ENCODE measurements at regions not wholly inside any gene's neighbourhood (a gene's known extent, or its start where the extent isn't known, plus 50 kb on each side); places are given as distances from the start of the nearest gene placed in this dataset.

GRCh38 chr4:13920901-13921300 is 293.4 kb upstream of the BOD1L1 start (continued):
- TF ChIP-seq TEAD4 (IDR thresholded peaks at IDR 0.05; ENCODE audit: borderline replicate concordance, insufficient read depth) (peak; percentile 84), POLR2AphosphoS5 (IDR thresholded peaks at IDR 0.05; ENCODE audit: low read depth, low read length) (peak; percentile 75; the same call in 1 of the 2 replicates), RAD21 (IDR thresholded peaks at IDR 0.05; ENCODE audit: low read length) (no peak), SIN3A (IDR thresholded peaks at IDR 0.05; ENCODE audit: borderline replicate concordance, low read depth, low read length) (peak; percentile 65; the same call in 1 of the 2 replicates), MXI1 (IDR thresholded peaks at IDR 0.05; ENCODE audit: low read depth, low read length) (no peak), CHD2 (IDR thresholded peaks at IDR 0.05; ENCODE audit: low read length, partially characterized antibody) (no peak), PBX3 (IDR thresholded peaks at IDR 0.05) (peak; percentile 81), CTCF (IDR thresholded peaks at IDR 0.05) (no peak), USF2 (IDR thresholded peaks at IDR 0.05; ENCODE audit: borderline replicate concordance, low read depth, low read length) (no peak), GABPA (IDR thresholded peaks at IDR 0.05; ENCODE audit: low read depth) (no peak)
- TF ChIP-seq, protein P1, sequence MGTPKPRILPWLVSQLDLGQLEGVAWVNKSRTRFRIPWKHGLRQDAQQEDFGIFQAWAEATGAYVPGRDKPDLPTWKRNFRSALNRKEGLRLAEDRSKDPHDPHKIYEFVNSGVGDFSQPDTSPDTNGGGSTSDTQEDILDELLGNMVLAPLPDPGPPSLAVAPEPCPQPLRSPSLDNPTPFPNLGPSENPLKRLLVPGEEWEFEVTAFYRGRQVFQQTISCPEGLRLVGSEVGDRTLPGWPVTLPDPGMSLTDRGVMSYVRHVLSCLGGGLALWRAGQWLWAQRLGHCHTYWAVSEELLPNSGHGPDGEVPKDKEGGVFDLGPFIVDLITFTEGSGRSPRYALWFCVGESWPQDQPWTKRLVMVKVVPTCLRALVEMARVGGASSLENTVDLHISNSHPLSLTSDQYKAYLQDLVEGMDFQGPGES (IDR thresholded peaks at IDR 0.05; ENCODE audit: low read depth, low read length): no peak

DNA sequence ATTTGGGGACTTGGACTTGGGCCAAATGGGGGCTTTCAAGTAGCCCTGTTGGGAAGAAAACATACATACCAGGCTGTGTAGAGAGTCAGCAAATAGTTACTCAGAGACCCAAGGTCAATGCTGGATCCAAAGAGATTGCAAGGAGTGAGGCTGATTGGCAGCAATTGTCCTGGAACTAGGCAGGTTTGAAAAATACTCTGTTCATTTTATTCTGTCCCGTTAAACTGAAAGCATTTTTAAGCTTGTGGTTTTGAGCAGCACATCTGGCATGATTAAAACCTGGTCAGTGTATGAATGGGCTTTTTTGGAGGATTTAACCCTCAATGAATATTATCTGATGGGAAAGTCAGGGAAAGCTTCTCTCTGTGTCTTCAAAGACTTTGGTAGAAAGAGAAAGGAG is 294.3 kb upstream of the BOD1L1 start:
- POLR2A ChIA-PET: no interaction called here
- Histone ChIP-seq H3K9me3 (no peaks in the 10 kb centered on the region), H3K4me2 (peak overlapping the region; percentile 14; the same call in 1 of the 2 replicates), H3K79me2 (ENCODE audit: insufficient read depth) (no peaks in the 10 kb centered on the region), H3F3A (replicated peaks; ENCODE audit: insufficient read depth) (peaks cover 27% of the 10 kb centered on the region), H3K4me3 (ENCODE audit: low read depth in 2 of 2, low read length in 1 of 2) (no peak overlapping the region), H3K9ac (peak overlapping the region; percentile 57), H4K20me1 (ENCODE audit: insufficient read depth) (no peaks in the 10 kb centered on the region), H3K9me2 (no peaks in the 10 kb centered on the region), H3K27ac (ENCODE audit: low read depth in 2 of 2, low read length in 1 of 2) (peak overlapping the region in 1 of 2 experiments; percentile 99; a peak in 2 of 4 replicates), H3K4me1 (ENCODE audit: control insufficient read depth in 1 of 2, insufficient read depth in 2 of 2, low read depth in 1 of 2, low read length in 1 of 2) (peaks cover 0 to 50% of the 10 kb centered on the region in 2 experiments; a peak in 3 of 4 replicates), H3K27me3 (ENCODE audit: insufficient read depth) (no peaks in the 10 kb centered on the region), H2AFZ (ENCODE audit: low read depth) (no peak overlapping the region), H3K36me3 (replicated peaks in 1 of 2; ENCODE audit: control insufficient read depth in 1 of 2, insufficient read depth in 2 of 2, low read length in 1 of 2) (no peaks in the 10 kb centered on the region)
- 6% methylated on average over 1 of the region's 1 CpG for WGBS (ENCODE audit: low lambda C conversion rate)
- peak; percentile 6; the same call in 1 of the 2 replicates for TF ChIP-seq TCF12 (IDR thresholded peaks at IDR 0.05)
- TF ChIP-seq MEF2A (IDR thresholded peaks at IDR 0.05; ENCODE audit: borderline replicate concordance, low read depth): no peak
- no peak for TF ChIP-seq USF2 (IDR thresholded peaks at IDR 0.05; ENCODE audit: borderline replicate concordance, low read depth, low read length)
- TF ChIP-seq, protein P2, sequence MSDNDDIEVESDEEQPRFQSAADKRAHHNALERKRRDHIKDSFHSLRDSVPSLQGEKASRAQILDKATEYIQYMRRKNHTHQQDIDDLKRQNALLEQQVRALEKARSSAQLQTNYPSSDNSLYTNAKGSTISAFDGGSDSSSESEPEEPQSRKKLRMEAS (IDR thresholded peaks at IDR 0.05; ENCODE audit: low read depth): no peak
- TF ChIP-seq REST (IDR thresholded peaks at IDR 0.05; ENCODE audit: low read depth, low read length): no peak
- TF ChIP-seq SIN3A (IDR thresholded peaks at IDR 0.05; ENCODE audit: borderline replicate concordance, low read depth, low read length): no peak
- no peak for TF ChIP-seq EP300 (IDR thresholded peaks at IDR 0.05; ENCODE audit: borderline replicate concordance in 1 of 2, low read depth in 1 of 2, low read length in 1 of 2)
- no peak for DNase-seq
- CTCF ChIA-PET: no interaction called here

All from SK-N-SH (cell line).